ENCODE measurements at regions not wholly inside any gene's neighbourhood (a gene's known extent, or its start where the extent isn't known, plus 50 kb on each side); places are given as distances from the start of the nearest gene placed in this dataset.

DNA sequence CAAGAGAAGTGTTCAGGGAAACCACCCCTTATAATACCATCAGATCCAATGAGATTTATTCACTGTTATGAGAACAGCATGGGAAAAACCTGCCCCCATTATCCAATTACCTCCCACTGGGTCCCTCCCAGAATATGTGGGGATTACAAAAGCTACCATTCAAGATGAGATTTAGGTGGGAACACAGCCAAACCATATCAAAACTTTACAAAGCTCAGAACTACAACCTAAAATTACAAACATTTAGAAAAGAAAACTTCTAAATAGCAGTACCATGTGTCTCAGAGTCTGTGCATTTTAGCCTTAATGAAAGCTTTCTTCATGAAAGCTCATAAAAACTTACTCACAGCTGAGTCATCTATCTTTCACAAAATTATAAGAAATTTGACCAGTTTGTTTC is 1442.8 kb upstream of the PCDH7 start:
- TF ChIP-seq CTCF (IDR thresholded peaks at IDR 0.05) (no peak), ZFX (IDR thresholded peaks at IDR 0.05; ENCODE audit: borderline replicate concordance) (no peak)
- peak overlapping the region; percentile 73 for H3K27ac ChIP-seq

GRCh38 chr4:29278585-29278984 is 1441.6 kb upstream of the PCDH7 start:
- no peak overlapping the region for H3K27ac ChIP-seq
- no peak for TF ChIP-seq ZFX (IDR thresholded peaks at IDR 0.05; ENCODE audit: borderline replicate concordance)
- no peak for TF ChIP-seq CTCF (IDR thresholded peaks at IDR 0.05)

DNA sequence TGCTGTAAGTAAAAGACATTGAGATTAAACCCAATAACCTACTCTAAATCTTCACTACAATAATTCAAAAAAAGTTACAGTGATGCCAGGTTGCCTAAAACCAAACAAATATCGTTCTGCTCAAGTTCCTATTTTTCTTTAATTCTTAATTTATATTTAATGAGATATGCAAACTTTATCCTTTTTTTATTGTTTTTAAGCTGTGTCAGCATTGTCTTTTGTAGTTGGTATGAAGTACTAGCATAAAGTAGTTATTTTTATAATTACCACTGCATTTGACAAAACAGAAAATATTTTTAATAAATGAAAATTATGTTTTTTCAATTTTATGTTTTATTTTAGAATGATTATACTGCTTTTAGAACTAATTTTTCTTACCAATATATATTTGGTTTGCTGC is 1431.1 kb upstream of the PCDH7 start:
- TF ChIP-seq CTCF (IDR thresholded peaks at IDR 0.05) (no peak), ZFX (IDR thresholded peaks at IDR 0.05; ENCODE audit: borderline replicate concordance) (no peak)

DNA sequence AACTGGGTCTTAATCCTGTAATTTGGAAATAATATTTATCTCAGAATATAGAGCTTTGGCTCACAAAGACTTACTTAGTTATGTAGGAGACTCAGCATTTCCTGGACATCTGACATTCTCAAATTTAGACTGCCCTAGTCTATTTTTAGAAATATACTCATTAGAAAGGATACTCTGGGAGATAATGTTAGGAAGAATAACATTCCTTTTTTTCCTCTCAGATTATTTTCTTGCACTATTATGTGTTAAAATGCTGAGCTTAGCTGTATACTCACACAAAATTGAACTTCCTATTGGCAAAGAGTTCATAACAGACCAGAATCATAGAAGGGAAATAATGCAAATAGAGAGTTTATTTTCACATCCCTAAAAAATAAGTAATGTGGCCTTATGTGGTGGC is 1424.9 kb upstream of the PCDH7 start:
- H3K27ac ChIP-seq: no peak overlapping the region
- TF ChIP-seq ZFX (IDR thresholded peaks at IDR 0.05; ENCODE audit: borderline replicate concordance) (no peak), CTCF (IDR thresholded peaks at IDR 0.05) (no peak)

More for the DNA sequence above, 1431.1 kb upstream of the PCDH7 start:
- no peak overlapping the region for H3K27ac ChIP-seq

- TF ChIP-seq ZFX (IDR thresholded peaks at IDR 0.05; ENCODE audit: borderline replicate concordance): no peak
- no peak for TF ChIP-seq CTCF (IDR thresholded peaks at IDR 0.05)
- no peak overlapping the region for H3K27ac ChIP-seq
Observed at GRCh38 chr4:29304595-29304994, 1415.6 kb upstream of the PCDH7 start.

GRCh38 chr4:29307256-29307655 is 1412.9 kb upstream of the PCDH7 start:
- H3K27ac ChIP-seq: no peak overlapping the region

DNA sequence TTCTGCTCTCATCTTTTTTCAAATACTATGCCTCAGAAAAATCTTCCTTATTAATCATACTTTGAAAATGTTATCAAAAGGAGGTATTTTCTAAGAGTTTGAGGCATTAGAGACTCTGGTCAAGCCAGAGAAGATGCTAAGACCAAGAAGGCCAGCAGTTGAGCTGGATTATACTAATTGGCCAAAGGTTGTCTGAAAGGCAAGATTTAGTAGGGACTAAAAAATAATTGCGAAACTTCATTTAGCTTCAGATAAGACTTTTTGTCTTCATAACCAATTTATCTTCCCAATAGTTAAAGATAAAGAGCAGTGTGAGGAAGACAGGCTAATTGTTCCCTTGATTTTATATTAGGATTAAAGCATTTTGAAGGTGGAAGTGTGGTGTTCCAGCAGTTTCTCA is 1412.4 kb upstream of the PCDH7 start:
- TF ChIP-seq ZFX (IDR thresholded peaks at IDR 0.05; ENCODE audit: borderline replicate concordance): no peak
- no peak overlapping the region for H3K27ac ChIP-seq

More at GRCh38 chr4:29307256-29307655, 1412.9 kb upstream of the PCDH7 start:
- TF ChIP-seq CTCF (IDR thresholded peaks at IDR 0.05): no peak
- no peak for TF ChIP-seq ZFX (IDR thresholded peaks at IDR 0.05; ENCODE audit: borderline replicate concordance)

GRCh38 chr4:29309050-29309449 is 1411.1 kb upstream of the PCDH7 start:
- TF ChIP-seq ZFX (IDR thresholded peaks at IDR 0.05; ENCODE audit: borderline replicate concordance) (no peak), CTCF (IDR thresholded peaks at IDR 0.05) (no peak)
- H3K27ac ChIP-seq: no peak overlapping the region
